Ascending aorta (tissue), 2 donors: ENCODE measurements at regions not wholly inside any gene's neighbourhood (a gene's known extent, or its start where the extent isn't known, plus 50 kb on each side); places are given as distances from the start of the nearest gene placed in this dataset.

Experiments
- DNase-seq, 2 donors: peaks; one replicate each; pipeline ENCODE4 v3.0.0-alpha.2; 2019; ENCODE audit warnings: low spot score in 2 of 2
- H3K27ac ChIP-seq, 2 donors: fragments of 200-600 bp; sonication (generic); one replicate each; pipeline ENCODE4 v1.5.1; 2016 to 2017; ENCODE audit warnings: mild to moderate bottlenecking in 1 of 2
- H3K27me3 ChIP-seq: fragments of 200-600 bp; sonication (generic); one replicate; pipeline ENCODE4 v1.5.1; 2017
- H3K36me3 ChIP-seq, 2 donors: fragments of 200-600 bp; sonication (generic); one replicate each; pipeline ENCODE4 v1.5.1; 2016
- H3K4me1 ChIP-seq, 2 donors: fragments of 200-600 bp; sonication (generic); one replicate each; pipeline ENCODE4 v1.5.1; 2016 to 2017; ENCODE audit warnings: mild to moderate bottlenecking in 1 of 2
- H3K4me3 ChIP-seq, 2 donors: fragments of 200-600 bp; sonication (generic); one replicate each; pipeline ENCODE4 v1.5.1; 2016 to 2017; ENCODE audit warnings: mild to moderate bottlenecking in 1 of 2
- H3K9me3 ChIP-seq, 2 donors: fragments of 200-600 bp; sonication (generic); one replicate each; pipeline ENCODE4 v1.5.1; 2016
- intact Hi-C: fragments of 100-400 bp; cut with DNase I; formaldehyde crosslinking; loops from one replicate; pipeline ENCODE4 v1.15.1; 2023
- TF ChIP-seq, protein P1 (sequence below), 3 experiments: fragments of 200-600 bp in 2 of 3; fragments of 450-650 bp in 1 of 3; sonication (generic) in 2 of 3; IDR thresholded peaks; one replicate each; pipeline ENCODE4 v1.5.1; 2016 to 2019; ENCODE audit warnings: antibody characterized with exemption in 3 of 3, mild to moderate bottlenecking in 1 of 3, moderate library complexity in 1 of 3

DNA sequence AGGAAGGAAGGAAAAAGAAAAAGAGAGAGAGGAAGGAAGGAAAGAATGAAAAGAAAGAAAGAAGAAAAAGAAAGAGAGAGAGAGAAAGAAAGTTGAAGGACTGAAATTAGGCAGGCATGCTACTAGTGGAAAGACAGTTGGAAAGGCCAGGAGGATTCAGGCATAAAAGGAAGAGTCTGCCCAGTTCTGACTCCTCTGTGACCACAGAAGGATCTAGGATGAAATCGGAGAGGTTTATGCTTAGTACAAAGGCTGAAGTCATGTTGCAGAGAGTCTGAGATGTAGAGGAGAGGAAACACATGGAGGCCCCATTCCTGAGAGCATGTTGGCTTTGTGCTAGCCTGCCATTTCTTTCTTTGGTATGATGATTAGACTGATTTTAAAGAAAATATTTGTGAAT is 246.5 kb upstream of the ARGLU1 start:
- intact Hi-C loops: no loop called here
- Histone ChIP-seq H3K36me3 (no peaks in the 10 kb centered on the region), H3K4me1 (no peaks in the 10 kb centered on the region), H3K27ac (no peak overlapping the region), H3K4me3 (no peak overlapping the region), H3K9me3 (no peaks in the 10 kb centered on the region), H3K27me3 (no peaks in the 10 kb centered on the region)
- no peak for DNase-seq
- TF ChIP-seq, protein P1, sequence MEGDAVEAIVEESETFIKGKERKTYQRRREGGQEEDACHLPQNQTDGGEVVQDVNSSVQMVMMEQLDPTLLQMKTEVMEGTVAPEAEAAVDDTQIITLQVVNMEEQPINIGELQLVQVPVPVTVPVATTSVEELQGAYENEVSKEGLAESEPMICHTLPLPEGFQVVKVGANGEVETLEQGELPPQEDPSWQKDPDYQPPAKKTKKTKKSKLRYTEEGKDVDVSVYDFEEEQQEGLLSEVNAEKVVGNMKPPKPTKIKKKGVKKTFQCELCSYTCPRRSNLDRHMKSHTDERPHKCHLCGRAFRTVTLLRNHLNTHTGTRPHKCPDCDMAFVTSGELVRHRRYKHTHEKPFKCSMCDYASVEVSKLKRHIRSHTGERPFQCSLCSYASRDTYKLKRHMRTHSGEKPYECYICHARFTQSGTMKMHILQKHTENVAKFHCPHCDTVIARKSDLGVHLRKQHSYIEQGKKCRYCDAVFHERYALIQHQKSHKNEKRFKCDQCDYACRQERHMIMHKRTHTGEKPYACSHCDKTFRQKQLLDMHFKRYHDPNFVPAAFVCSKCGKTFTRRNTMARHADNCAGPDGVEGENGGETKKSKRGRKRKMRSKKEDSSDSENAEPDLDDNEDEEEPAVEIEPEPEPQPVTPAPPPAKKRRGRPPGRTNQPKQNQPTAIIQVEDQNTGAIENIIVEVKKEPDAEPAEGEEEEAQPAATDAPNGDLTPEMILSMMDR (IDR thresholded peaks at IDR 0.05): no peak

DNA sequence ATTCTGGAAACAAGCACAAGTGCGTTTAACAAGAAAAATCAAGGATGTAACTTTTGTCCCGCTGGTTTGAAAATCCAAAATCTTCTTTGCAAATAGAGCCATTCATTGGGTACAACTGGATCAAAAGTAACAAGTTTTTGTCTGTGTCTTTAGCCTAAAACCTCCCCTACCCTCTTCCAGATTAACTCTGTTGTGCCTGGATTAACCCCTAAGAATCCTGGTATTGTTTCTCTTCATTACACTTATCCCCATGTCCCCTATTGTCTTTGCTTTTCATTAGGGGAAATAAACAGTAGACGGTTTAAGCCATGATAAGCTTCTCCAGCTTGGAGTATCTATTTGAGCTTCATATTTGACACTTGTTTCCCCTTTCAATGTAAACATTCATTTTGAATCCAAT is 242.1 kb upstream of the ARGLU1 start:
- Histone ChIP-seq H3K4me3 (no peak overlapping the region), H3K27me3 (no peaks in the 10 kb centered on the region), H3K9me3 (no peaks in the 10 kb centered on the region), H3K27ac (no peak overlapping the region), H3K4me1 (no peaks in the 10 kb centered on the region), H3K36me3 (no peaks in the 10 kb centered on the region)
- TF ChIP-seq, protein P1 (IDR thresholded peaks at IDR 0.05): no peak
- intact Hi-C loops: no loop called here
- DNase-seq: no peak

DNA sequence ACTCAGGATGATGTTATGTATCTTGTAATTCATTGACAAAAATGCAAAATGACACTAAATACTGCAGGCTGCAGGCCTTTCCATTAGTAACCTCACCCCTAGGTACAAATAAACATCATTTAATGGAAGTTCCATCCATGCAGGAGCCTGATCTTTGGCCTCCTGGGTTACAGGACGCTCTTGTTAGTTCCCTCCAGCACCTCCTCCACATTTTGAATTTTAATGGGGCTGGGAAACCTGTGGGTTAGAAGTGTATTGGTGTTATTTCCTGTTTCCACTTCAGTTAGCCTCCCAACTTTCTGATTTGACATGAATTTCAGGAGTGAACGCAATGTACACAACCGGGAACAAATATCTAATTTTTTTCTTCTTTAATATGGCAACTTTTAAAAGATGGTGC is 237.1 kb upstream of the ARGLU1 start:
- Histone ChIP-seq H3K27ac (no peak overlapping the region), H3K27me3 (no peaks in the 10 kb centered on the region), H3K36me3 (no peaks in the 10 kb centered on the region), H3K9me3 (no peaks in the 10 kb centered on the region), H3K4me3 (no peak overlapping the region), H3K4me1 (no peaks in the 10 kb centered on the region)
- TF ChIP-seq, protein P1 (IDR thresholded peaks at IDR 0.05): no peak
- DNase-seq: no peak
- intact Hi-C loops: no loop called here

DNA sequence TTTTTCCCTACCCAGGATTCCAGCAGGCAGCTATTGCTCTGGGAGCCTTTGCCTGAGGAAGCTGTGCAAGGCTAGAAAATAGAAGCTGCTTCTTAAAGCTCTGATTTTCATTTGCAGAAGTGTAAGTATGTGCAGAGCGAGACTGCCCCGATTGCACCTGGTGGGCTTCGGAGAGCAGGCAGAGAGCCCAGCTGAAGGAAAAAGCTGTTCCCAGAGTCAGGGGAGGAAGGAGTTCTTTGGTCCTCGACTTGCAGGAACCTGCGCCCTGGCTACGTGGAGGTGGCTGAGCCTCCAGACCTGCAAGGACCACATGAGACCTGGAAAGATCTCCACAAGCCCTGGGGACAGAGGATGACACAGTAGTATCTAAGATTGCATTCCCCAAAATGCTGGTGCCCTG is 235.0 kb upstream of the ARGLU1 start:
- Histone ChIP-seq H3K9me3 (no peaks in the 10 kb centered on the region), H3K36me3 (no peaks in the 10 kb centered on the region), H3K4me1 (no peaks in the 10 kb centered on the region), H3K4me3 (no peak overlapping the region), H3K27me3 (no peaks in the 10 kb centered on the region), H3K27ac (no peak overlapping the region)
- TF ChIP-seq, protein P1 (IDR thresholded peaks at IDR 0.05): no peak
- intact Hi-C loops: no loop called here
- DNase-seq: no peak

DNA sequence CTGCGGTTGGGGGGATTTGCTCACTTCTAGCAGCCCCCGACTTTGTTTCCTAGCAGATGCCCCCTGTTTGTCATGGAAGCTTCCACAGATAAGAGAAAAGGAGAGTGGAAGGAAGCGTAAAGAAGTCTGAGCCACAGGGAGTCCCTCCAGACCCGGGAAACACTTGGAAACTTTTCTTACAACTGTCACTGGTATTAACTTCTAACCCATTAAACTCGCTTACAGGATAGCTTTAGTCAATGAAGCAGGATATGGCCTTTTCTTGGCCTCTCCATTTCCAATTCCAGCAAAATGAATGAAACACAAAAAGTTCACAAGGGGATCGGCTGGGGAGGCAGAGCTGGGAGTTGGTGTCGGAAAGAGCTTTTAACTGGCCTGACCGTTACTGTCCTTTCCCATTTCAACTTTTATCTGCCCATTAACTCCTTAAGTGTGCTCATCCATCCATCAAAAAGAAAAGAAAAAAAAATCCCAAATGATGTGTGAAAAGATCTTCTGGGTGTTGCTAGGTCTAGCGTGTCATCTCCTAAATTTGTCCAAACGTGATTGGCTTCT is 231.9 kb upstream of the ARGLU1 start:
- no peak overlapping the region for H3K27ac ChIP-seq
- no peaks in the 10 kb centered on the region for H3K9me3 ChIP-seq
- H3K36me3 ChIP-seq: no peaks in the 10 kb centered on the region
- intact Hi-C loops: loop anchor here (5.0 kb wide), 1 partner anchor 117 kb away; no protein-coding TSS in a partner anchor
- no peaks in the 10 kb centered on the region for H3K27me3 ChIP-seq
- no peaks in the 10 kb centered on the region for H3K4me1 ChIP-seq
- no peak for DNase-seq
- TF ChIP-seq, protein P1 (IDR thresholded peaks at IDR 0.05): no peak
- no peak overlapping the region for H3K4me3 ChIP-seq
